Stimulated activated CD8-positive, alpha-beta memory T cell treated with anti-CD3 and anti-CD28 coated beads, Interleukin-15, amount 100 ng/mL, for 24 hours (primary cell): ENCODE measurements at regions not wholly inside any gene's neighbourhood (a gene's known extent, or its start where the extent isn't known, plus 50 kb on each side); places are given as distances from the start of the nearest gene placed in this dataset.
"Not testable (repeated sequence)": the region's sequence is repeated elsewhere in the genome, so short reads cannot be mapped to it uniquely, and the experiment has no call there.

Source experiments
- DNase-seq: peaks from one replicate; pipeline ENCODE4 v3.0.0-alpha.2; 2020; ENCODE audit warnings: low read depth

DNA sequence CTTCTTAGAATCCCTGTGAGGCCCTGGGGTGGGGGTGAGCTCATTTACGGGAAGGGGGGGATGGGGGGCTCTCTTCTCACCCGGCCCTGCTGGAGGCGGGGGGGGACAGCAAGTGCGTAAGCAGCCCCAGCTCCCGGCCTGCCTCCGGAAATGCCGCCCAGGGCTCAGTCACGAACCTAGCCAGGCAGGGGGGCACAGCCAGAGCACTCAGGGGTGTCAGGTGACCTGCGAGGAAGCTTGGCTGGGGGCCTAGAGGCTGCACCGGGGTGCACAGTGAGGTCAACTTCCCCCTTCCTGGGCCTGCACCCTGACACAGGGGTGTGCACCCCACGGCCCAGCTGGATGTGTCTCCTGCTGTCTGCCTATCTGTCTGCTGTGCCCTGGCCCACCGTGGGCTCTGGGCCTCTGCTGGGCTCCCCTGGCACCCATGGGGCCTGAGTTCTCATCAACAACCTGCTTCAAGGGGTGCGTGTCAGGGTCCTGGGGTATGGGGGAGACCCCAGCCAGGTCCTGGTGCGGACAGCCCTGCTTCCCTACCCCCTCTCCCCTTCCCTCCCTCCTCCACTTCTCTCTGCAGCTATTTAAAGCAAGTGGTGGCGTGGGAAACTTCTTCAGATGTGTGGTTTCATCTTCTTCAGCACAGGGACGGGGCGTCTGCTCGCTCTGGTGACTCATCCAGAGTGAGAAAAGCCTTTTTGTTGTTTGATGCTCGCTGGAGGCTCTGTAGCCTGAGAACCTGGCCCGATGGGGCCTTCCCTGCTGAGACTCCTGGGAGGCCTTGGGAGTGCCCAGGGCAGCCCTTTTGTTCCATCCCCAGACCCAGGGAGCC lies 92.5 kb upstream of the RUNX3 start:
- peak; percentile 69 for DNase-seq

DNA sequence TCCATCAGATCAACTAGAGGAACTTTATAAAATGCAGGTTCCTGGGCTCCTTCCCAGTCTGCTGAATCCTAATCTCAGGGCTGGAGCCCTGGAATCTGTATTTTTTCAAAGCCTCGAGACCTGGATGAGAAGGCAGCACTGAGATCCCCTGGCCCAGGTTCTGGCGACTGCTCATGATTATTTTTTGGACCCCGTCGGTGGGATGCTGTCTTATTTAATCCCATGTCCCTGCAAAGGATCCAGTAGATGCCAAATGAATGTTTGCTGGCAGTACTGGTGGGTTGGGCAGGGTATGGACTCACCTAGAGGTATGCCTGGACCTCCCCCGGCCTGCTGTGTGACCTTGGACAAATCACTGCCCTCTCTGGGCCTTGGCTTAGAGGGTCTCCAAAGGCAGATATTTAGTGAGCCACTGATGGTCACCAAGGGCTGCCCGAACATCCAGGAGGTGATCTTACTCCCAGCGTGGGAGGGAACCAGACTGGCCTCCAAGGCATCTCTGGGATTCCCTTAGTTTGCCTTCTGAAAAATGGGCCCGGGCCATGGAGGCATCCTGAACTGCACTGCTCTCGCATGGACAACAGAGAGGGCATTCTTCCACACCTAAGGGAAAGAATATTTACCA lies 91.6 kb upstream of the RUNX3 start:
- no peak for DNase-seq

GRCh38 chr1:25020851-25021590 lies 90.9 kb upstream of the RUNX3 start:
- DNase-seq: no peak

DNA sequence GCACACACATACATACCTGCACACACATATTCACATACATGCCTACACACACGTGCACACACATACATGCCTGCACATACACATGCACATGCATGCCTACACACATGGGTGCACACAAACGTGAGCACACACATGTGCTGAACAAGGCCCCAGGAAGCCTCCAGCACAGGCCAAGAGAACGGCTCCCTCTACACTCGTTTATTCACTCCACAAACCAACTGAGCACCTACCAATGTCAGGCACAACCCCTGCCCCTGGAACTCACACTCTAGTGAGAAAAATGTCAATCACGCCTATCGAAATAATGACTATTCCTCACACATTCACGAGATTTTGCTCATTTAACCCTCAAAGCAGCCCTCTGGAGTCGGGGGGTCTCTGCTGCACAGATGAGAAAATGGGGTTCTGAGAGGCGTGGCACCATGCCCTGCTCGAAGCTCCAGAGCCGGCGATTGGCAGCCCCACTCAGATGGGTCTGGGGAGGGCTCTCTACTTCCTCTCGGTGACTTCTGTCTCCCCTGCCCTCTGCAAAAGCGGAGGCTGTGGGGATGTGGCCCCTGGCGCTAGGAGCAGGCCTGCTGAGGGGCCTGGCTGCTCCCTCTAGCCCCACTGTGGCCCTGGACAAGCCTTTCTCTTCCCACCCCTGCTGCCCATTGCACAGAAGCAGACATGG lies 90.2 kb upstream of the RUNX3 start:
- no peak for DNase-seq

- DNase-seq: no peak
These were observed 89.5 kb upstream of the RUNX3 start for GRCh38 chr1:25019337-25020172.

- DNase-seq: no peak
These were observed 88.9 kb upstream of the RUNX3 start for GRCh38 chr1:25018943-25019336.

- DNase-seq: no peak
These were observed 88.1 kb upstream of the RUNX3 start for GRCh38 chr1:25018110-25018735.

- DNase-seq: no peak
These were observed 87.5 kb upstream of the RUNX3 start for GRCh38 chr1:25017436-25018109.

- no peak for DNase-seq
These were observed 83.2 kb upstream of the RUNX3 start for GRCh38 chr1:25012966-25013962.

GRCh38 chr1:25011943-25012638 lies 82.0 kb upstream of the RUNX3 start:
- DNase-seq: no peak

DNA sequence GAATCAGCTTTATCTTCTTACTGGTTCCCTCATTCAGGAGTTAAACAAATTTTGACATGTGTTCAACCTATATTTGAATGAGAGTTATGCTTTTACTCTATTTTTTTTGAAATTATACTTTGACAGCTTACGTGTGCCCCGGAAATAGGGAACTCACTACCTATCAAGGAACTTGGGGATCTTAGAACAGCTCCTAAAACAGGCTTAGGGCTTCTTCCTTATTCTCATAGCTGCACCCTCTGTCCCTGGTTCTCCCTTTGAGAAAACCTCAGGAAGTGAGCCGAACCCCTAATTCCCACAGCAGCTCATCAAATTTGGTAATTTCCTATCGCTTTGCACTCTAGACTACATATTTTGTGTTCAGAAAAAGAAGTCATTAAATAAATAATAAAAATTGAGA lies 81.2 kb upstream of the RUNX3 start:
- no peak for DNase-seq

DNA sequence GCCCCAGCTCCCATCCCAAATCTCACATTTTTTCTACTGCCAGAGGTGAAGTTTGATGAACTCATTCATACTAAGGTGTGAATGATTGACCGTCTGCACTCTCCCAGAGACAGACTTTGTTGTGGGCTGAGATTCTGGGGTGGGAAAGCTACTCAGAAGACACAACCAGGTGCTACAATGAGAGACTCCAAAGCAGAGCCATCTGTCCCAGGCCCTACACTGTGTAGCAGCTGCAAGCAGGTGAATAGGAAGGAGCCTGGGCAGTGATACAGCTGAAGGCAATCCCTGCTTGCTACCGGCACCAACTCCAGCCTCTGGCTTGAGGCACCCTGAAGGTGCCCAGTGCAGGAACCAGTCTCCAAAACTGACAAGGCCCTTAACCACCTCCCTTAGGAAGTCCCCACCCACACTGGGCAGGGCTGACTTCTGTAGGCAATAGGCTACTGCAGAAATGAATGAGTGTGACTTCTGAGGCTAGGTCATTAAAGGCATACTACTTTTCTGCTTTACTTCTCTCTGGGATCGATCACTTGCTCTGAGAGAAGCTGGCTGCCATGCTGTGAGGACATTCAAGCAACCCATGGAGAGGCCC lies 79.7 kb upstream of the RUNX3 start:
- no peak for DNase-seq

DNA sequence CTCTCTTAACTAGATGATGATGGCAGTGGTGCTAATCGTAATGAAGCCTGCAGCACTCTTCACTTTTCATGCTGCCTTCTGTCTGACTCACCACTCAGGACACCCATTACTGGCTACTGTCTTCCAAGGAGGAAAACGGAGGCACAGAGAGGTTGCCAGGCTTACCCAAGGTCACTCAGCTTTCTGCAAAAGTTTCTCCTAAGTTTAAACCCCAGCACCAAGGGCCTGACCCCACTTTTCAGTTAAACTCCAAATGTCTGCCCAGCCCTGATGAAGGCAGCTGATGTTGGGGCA lies 78.1 kb upstream of the RUNX3 start:
- DNase-seq: no peak

DNA sequence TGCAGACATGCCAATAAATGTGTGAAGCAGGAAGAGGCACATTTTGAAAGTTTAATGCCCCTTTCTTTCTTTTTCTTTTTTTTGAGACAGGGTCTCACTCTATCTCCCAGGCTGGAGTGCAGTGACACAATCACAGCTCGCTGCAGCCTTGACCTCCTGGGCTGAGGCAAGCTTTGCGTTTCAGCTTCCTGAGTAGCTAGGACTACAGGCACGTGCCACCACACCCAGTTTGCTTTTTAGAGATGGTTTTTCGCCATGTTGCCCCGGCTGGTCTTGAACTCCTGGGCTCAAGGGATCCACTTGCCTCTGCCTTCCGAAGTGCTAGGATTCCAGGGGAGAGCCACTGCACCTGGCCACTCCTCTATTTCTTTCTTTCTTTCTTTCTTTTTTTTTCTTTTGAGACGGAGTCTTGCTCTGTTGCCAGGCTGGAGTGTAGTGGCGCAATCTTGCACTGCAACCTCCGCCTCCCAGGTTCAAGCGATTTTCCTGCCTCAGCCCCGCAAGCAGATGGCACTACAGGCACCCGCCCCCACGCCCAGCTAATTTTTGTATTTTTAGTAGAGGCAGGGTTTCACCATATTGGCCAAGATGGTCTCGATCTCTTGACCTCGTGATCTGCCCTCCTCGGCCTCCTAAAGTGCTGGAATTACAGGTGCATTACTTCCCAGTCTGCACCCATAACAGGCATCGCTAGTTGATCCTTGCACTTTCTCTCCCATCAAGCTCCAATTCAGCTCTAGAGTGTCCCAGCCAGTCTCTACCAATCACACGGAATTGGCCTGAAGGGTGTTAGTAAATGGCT lies 77.5 kb upstream of the RUNX3 start:
- DNase-seq: not testable (repeated sequence)

- DNase-seq: no peak
These were observed 76.7 kb upstream of the RUNX3 start for GRCh38 chr1:25006770-25007169.

DNA sequence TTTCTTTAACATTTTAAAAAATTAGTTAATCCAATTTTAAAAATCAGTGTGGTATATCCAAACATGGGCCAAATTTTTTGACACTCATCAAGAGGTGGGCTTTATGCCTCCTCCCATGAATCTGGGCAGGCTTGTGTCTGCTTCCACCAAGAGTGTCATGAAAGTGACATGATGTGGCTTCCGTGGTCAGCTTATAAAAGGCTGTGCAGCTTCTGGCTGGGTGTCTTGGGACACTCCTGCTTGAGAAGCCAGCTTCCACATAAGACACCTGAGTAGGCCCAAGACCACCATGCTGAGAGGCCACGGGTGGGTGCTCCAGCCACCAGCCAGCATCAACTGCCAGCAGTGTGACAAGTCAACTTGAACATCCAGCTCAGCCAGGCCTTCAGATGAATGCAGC lies 74.3 kb upstream of the RUNX3 start:
- DNase-seq: no peak

- DNase-seq: no peak
These were observed 73.5 kb upstream of the RUNX3 start for GRCh38 chr1:25003457-25004190.
